GDM1 (cell line): ENCODE measurements at regions not wholly inside any gene's neighbourhood (a gene's known extent, or its start where the extent isn't known, plus 50 kb on each side); places are given as distances from the start of the nearest gene placed in this dataset.

Experiments
- DNase-seq: peaks from one replicate; lab custom pipeline; 2025; lab: John Stamatoyannopoulos, UW

DNA sequence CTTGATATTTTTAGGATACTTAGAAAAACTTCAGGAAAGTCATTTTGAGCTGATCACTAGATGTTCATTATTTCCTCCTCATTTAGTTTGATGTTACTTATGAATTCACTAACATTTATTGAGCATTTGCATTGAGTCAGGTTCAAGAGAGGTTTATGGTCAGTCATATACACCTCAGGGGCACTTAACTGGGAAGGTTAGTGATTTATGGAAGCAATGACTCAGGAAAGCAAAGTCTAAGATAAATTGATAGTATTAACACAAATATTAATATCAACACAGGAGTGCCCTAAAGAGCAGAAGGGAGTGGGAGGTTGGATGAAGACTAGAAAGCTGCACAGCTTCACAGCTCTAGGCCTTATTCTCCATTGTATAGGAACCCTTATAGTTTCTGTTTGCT is 177.0 kb upstream of the TNFAIP3 start:
- no peak for DNase-seq

DNA sequence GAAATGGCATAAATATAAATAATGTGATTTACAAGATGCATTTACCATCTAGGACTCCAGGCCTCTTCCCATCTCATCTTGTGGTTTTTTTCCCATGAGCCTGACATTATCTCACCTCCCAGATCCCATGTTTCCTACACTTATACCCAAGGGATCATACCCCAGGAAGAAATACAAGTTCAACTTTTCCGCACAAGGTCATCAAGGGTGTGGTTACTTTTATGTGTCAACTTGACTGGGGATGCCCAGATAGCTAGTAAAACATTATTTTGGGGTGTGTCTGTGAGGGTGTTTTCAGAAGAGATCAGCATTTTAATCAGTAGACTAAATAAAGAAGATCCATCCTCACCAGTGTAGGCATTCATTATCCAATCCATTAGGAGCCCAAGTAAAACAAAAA is 176.3 kb upstream of the TNFAIP3 start:
- no peak for DNase-seq

DNA sequence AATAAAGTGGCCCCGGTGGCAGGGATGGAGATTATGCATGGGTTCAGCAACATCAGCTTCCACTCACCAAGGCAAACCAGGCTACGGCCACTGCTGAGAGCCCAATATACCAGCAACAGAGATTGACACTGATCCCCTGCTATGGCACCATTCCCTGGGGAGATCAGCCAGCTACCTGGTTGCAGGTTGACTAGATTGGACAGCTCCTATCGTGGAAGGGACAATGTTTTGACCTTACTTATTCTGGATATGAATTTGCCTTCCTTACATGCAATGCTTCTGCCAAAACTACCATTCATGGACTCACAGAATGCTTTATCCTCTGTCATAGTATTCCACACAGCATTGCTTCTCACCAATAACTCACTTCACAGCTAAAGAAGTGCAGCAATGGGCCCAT is 174.8 kb upstream of the TNFAIP3 start:
- no peak for DNase-seq

DNA sequence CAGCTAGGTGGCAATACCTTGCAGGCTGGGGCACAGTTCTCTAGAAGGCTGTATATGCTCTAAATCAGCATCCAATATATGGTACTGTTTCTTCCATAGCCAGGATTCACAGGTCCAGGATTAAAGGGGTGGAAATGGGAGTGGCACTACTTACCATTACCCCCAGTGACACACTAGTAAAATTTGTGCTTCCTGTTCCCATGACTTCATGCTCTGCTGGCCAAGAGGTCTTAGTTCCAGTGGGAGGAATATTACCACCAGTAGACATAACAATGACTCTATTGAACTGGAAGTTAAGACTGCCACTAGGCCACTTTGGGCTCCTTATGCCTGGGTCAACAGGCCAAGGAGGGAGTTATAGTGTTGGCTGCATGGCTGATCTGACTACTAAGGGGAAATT is 174.3 kb upstream of the TNFAIP3 start:
- DNase-seq: no peak

DNA sequence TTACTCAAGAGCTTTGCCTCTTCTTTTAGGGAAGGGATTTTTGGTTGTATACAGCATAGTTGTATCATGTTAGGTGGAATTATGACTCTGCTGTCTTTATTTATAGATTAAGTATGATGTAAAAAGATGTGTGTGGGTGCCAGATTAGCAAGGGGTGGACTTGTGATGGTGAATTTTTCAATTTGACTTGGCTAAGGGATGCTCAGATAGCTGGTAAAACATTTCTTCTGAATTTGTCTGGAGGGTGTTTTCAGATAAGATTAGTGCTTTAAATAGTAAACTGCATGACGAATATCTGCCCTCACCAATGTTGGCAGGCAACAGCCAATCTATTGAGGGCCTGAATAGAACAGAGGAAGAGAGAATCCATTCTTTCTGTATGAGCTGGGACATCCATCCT is 173.3 kb upstream of the TNFAIP3 start:
- DNase-seq: no peak

DNA sequence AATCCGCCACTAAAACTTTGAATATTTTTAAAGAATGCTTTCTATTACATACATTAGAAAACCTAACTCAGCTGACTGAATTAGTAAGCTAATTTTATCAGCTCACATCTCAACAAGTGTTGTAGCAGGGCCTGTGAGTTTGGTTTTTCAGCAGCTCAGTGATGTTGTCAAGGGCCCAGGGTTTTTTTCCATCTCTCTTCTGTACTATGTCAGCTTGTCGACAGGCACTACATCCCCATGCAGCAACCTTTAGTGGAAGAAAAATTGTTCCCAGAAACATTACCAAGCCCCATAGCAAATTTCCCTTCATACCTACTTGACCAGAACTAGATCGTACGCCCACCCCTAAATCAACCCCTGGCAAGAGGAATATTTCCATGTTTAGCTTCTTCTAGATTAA is 170.3 kb upstream of the TNFAIP3 start:
- no peak for DNase-seq

DNA sequence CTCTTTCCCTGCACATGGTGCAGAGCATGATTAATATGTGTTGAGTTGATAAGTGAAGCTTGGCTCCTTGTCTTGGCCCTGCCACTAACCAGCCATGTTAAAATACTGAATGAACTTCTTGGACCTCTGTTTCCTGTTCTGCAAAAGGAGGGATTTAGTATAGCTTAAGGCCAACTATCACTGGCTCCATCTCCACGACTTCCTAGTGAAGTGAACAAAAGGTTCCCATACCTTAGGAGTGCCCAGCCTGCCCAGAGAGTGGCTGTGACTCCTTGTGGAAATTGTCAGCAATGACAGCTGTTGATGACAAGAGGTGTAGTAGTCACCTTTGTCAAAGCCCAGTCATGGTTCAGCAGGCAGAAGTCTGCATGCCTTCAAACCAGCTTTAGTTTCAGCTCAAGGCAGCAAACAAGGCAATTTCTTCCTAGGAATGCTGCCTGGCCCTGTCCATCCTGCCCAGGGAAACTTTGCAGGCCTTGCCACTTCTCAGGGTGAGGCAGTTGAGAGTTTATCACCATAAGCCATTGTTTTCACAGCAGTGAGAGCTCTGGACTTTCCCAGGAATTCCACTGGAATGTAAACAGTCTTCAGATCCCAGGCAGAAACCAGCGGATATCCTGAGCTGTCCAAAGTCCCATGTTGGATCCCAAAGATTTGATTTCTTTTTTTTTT is 169.7 kb upstream of the TNFAIP3 start:
- DNase-seq: no peak

DNA sequence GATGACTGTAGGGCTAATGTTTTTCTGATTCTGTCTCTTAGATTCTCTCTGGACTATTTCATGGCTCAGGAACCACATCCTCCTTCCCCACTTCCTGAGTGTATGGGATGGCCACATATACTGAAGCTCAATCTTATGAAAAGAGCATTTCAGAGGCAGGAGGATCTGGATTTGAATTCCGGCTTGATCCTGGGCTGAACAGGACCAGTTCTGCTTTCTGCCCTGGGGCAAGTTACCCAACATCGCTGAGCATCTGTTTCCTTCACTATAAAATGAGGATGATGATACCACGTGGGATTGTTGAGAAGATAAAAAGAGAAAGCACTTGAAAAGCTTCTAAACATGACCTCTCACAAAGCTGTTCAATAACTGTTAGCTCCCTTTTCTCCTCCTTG is 168.4 kb upstream of the TNFAIP3 start:
- DNase-seq: peak; percentile 49

DNA sequence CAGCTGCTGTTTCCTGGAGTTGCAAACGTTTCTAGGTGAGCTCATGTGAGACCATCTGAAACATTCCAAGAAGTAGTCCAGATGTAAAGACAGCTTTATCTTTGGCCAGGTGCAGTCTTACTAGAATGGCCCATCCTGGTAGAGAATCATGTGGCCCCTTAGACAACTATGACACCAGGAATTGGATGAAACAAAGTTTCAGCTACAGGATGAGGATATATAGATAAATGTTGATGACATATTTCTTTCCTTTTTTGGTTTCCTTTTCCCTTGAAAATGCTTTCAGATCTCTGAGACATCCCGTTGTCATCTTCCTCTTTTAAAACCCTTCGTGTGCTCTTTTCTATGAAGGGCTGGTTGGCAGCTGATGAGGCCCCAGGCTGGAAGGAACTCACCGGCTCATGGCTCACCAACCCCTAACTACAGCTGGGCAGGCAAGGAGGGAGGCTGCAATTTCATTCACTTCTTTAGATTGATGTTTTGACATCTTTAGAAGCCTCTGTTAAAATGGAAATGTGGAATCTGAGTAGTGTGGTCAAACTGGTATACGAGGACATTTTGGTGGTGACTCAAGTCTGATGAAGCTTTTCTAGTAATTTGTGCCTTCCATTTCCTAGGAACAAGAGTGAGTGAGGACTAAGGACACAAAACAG is 167.9 kb upstream of the TNFAIP3 start:
- DNase-seq: peak; percentile 61

DNA sequence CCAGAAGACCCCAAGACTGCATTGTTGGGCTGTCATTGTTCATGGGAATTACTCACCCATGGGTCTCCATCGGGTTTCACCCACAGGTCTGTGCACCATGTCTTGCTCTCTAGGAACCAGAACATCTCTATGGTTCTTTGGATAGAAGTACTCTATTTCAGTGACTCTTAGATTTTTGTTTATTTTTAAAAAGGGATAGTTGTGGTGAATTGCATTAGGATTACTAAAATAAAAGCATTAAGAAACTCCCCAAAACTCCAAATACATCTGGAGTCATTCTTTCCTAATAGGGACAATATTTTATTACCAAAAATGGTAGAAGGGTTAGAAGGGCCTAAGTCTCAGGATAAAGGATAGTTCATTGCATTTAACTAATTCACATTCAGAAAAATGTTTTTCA is 166.9 kb upstream of the TNFAIP3 start:
- no peak for DNase-seq

DNA sequence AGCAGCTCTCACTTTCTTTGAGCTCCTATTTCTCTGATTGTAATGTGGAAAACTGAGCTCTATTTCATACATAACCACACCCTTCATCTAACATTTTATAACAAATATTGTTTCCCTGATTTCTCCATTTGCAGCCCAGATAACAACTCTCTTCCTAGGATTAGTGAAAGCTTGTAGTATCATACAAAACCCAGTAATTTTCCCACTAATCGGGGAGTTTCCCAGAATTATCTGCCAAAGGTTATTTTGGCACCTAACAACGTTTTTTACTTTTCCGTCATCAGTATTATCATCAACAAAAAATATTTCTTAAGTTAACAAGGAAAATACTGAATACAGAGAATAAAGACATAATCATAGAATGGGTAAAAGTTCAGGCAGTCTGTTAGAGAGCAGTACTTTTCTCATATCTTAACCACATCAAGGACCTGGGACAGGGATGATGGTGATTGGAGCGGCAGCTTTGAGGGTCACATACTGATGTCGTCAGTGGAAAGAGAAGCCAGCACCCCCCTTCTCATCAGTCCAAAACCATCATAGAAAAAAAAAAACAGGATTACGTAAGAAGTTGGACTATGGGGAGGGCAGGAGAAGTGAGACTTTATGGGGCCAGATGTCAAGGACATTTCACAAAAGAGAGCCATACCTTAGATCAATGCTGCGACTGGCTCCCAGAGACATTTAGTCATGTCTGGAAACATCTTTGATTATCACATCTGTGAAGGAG is 166.1 kb upstream of the TNFAIP3 start:
- DNase-seq: no peak

DNA sequence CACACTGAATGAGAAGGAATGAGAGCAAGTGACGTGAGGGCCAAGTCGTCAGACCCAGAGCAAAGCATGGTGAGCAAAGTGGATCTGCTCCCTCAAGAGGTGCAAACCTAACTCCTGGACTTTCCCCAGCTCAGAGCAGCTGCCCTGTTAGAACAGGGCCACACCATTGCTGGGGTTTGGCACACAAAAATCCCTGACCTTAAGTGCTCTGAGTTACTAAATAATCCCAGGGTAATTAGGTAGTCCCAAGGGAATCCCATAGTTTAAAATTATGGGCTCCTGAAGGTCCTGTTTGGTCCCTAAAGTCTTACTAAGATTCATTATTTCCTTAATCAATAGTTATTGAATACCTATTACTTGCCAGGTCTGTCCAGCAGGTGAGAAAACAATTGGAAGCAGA is 165.1 kb upstream of the TNFAIP3 start:
- DNase-seq: no peak

DNA sequence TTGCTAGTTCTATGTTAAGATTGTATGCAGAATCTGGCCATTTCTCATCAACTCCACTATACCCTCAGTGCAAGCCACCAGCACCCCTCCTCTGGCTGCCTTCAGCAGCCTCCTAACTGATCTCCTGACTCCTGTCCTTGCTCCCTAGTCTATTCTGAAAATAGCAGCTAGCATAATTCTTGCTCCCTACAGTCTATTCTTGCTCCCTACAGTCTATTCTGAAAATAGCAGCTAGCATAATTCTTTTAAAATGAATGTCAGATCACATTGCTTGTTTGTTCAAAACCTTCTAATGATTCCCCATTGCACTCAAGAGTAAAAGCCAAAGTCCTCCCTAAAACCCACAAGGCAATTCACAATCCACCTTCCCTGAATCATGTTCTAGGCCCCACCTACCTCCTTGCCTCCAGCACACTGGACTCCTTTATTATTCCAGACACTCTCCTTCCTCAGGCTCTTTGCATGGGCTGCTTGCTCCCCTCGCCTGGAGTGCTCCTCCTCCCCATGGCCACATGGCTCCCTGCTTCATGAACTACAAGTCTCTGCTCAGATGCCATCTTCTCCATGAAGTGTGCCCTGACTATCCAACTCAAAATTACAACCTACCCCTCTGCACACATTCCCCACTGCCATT is 164.2 kb upstream of the TNFAIP3 start:
- DNase-seq: no peak

DNA sequence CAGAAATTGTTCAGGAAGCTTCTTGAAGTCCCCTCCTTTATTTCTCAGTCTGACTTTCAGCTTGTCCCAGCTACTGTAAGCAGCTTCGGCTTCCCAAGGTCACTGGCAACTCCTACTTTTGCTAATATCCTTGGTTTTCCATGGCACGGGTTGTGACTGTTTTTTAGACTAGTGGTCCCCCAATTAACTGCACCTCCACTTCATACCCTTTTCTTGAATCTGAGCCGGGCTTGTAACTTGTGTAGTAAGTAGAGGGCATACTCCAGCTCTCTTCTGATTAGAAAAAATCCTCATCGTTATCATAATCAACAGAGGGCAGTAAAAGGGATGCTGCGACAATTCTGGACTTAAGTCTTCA is 162.3 kb upstream of the TNFAIP3 start:
- no peak for DNase-seq

DNA sequence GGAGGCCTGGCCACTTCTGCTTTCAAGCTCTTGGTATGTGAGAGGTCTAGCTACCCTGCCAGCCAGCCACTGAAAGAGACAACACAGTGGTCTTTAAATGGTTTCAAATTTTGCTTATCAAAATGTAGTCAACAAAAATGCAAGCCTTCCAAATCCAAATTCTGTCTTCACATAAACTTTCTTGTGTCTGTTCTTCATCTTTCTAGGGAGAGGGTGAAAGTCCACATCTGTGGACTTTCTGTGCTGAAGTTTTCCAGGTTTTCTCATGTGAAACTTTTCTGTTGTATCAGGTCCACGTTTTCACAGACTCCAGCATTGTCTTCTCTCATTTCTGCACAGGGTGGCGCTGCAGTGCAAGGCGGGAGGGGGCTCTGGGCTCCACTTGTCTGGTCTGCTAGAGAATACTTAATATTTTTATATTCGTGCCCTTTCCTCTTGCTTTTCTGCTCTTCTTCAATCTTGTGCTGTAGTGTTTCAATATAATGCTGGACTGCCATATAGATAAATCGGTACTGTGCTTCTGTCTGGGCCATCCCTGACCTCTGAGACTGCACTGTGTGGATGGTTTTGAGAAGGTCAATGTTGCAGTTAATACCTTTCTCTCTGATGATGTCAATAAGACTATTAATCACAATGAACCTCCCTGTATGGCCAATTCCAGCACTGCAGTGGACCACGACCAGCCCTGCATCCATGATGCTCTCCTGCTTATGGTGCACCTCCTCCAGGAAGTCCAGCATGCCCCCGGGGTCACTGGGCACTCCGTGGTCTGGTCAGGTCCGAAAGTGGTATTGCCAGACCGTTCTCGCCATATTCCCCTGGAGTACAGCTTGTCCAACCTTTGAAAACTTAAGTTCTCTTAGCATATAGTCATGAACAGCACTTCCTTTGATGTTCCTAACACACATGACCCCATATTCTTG is 161.6 kb upstream of the TNFAIP3 start:
- peak; percentile 40 for DNase-seq

DNA sequence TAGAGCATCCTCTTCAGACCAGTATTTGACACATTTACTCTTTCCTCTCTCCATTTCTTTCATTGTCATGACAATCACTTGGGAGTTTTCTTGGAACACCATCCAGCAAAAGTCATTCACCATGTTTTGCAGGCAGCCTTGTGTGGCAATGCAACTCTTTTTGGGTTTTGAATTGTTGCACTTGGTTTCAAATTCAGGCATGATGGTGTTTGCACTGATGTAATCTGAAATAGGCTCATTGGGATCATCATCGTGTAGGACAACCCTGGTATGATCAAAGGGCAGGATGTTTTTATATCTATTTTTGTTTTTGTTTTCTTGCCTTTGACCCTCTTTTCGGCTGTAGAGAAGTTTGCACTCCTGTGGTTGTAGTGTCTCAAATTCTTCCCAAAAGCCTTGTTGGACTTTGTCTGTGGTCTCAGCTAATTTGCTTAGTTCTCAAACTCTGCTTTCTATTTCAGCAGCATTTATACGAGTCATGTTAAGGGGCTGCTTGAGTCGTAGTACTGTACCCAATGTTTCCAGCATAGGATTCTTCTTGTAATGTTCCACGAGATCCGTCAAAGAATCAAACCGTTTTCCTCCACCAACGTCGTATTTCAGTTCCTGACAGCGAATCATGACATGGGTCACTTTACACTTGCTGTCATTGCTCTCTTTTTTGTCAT is 160.8 kb upstream of the TNFAIP3 start:
- DNase-seq: no peak

DNA sequence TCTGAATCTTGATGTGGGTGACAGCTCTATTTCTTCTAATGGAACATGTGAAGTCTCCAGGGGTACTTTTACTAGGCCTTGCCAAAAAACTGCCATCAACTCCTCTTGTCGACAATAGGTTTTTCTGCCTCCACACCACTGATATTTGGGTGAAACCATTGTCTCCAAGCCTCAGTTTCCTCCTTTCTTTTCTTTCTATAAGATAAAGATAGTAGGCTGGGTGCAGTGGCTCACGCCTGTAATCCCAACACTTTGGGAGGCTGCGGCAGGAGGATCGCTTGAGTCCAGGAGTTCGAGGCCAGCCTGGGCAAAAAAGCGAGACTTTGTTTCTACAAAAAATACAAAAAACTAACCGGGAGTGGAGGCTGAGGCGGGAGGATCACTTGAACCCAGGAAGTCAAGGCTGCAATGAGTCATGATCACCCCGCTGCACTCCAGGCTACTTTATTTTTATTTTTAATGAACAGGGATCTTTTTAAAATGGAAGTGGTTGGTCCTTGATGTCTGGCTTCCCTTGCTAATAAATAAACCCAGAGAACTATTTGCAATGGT is 159.9 kb upstream of the TNFAIP3 start:
- DNase-seq: no peak

DNA sequence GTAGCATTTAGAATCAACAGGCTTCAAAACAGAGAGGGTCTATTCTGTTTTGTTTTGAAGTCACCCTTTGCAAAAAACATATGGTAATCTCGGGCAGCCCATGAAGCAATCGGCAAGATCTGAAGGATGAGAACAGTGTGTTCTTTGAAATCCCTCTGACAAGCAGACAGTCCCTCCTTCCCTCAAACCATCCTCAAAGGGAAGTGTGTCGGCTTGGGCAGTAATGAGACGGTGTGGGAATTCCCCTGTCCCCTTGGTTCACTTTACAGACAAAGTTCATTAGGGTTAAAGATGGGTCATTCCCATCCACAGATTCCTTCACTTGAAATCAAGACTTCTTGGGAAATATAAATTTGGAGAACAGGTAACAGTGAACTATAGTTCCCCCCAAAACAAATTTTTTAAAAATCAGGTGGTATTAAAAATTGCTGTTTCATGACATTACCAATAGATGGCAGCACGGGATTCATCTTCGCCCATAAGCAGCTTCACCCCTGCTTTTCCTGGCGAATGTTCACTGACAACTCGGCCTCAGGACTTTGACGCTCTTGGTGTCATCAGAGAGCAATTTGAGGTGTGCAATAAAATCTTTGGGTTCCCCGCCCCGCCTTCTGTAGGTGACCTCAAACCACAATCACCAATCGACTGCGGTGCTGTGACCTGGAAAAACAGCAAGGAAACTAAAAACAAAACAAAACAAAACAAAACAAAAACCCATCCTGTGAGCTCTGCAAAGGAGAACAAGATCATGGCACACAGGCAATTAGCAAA is 159.3 kb upstream of the TNFAIP3 start:
- DNase-seq: peak; percentile 64

DNA sequence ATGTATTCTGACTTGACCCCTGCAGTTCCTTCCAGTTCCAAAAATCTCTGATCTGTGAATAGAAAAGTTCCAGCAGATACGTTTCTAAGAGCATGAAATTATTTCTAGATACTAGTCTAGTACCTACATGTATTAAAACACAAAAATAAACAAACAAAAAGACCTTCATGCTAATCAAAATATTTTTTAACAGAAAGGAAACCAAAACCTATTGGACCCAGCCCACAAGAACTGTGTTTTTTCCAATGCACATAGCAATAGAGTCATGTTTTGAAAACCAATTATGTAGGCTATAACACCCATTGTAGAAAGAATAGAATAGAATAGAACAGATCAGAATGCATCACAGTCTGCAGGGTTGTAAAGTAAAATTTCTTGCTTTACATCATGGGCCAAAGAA is 158.6 kb upstream of the TNFAIP3 start:
- DNase-seq: no peak
